DND-41 (cell line): ENCODE measurements at regions not wholly inside any gene's neighbourhood (a gene's known extent, or its start where the extent isn't known, plus 50 kb on each side); places are given as distances from the start of the nearest gene placed in this dataset.

ENCODE experiments used
- CTCF ChIP-seq: IDR thresholded peaks from 2 replicates; pipeline ENCODE4 v1.5.1; 2012; ENCODE audit warnings: borderline replicate concordance, low read length, moderate library complexity, mild to moderate bottlenecking; ENCODE audit not compliant: poor library complexity, severe bottlenecking; ENCODE audit errors: extremely low read depth
- EZH2 ChIP-seq: IDR thresholded peaks from 3 replicates; pipeline ENCODE4 v1.6.1; 2012; ENCODE audit warnings: borderline replicate concordance, low read depth, mild to moderate bottlenecking, moderate library complexity, low read length, inconsistent platforms; ENCODE audit not compliant: severe bottlenecking

DNA sequence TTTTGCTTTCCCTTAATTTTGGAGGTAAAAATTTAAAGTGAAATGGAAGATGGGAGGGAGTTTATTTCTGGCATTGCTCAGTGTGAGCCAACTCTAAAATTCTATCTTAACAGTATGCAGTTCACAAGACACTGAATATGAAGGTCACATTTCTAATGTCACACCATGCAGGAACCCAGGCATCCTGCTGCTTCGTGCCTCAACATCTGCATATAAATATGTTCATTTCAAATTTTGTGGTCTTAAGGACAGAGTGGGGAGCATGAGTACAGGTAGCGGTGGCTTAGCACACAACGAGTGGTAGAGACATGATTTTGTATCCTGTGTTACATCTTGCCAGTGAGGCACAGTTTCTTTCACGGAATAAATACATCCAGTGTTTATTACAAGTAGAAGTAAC lies 102.4 kb downstream of the ARL4C start:
- no peak for TF ChIP-seq CTCF
- TF ChIP-seq EZH2, result no peak
